Fibroblast of skin of left quadriceps (primary cell): ENCODE measurements at regions not wholly inside any gene's neighbourhood (a gene's known extent, or its start where the extent isn't known, plus 50 kb on each side); places are given as distances from the start of the nearest gene placed in this dataset.

ENCODE experiments used
- DNase-seq, 2 experiments: peaks; one replicate each; pipeline ENCODE4 v3.0.0-alpha.2; 2013; ENCODE audit warnings: low read depth in 2 of 2

- DNase-seq = no peak
These were observed 1928.2 kb upstream of the WWC1 start for GRCh38 chr5:166363087-166363760.

GRCh38 chr5:166365164-166365563, 1926.3 kb upstream of the WWC1 start:
- no peak for DNase-seq

- DNase-seq = no peak
These were observed 1924.1 kb upstream of the WWC1 start for GRCh38 chr5:166367391-166367790.

GRCh38 chr5:166369346-166369745, 1922.1 kb upstream of the WWC1 start:
- no peak for DNase-seq

GRCh38 chr5:166369807-166370206, 1921.6 kb upstream of the WWC1 start:
- DNase-seq = no peak

GRCh38 chr5:166370928-166371690, 1920.3 kb upstream of the WWC1 start:
- DNase-seq = no peak

GRCh38 chr5:166373817-166374216, 1917.6 kb upstream of the WWC1 start:
- DNase-seq = no peak

- no peak for DNase-seq
These were observed 1913.7 kb upstream of the WWC1 start for GRCh38 chr5:166377756-166378155.

GRCh38 chr5:166379517-166379916, 1911.9 kb upstream of the WWC1 start:
- DNase-seq = no peak

GRCh38 chr5:166382031-166382430, 1909.4 kb upstream of the WWC1 start:
- no peak for DNase-seq

GRCh38 chr5:166398131-166398530, 1893.3 kb upstream of the WWC1 start:
- DNase-seq = no peak

- no peak for DNase-seq
These were observed 1891.7 kb upstream of the WWC1 start for GRCh38 chr5:166399781-166400180.

- no peak for DNase-seq
These were observed 1890.1 kb upstream of the WWC1 start for GRCh38 chr5:166401391-166401790.

GRCh38 chr5:166412191-166412590, 1879.3 kb upstream of the WWC1 start:
- no peak for DNase-seq

GRCh38 chr5:166427211-166427610, 1864.2 kb upstream of the WWC1 start:
- DNase-seq = no peak

GRCh38 chr5:166428264-166428803, 1863.1 kb upstream of the WWC1 start:
- DNase-seq = no peak

- no peak for DNase-seq
These were observed 1860.7 kb upstream of the WWC1 start for GRCh38 chr5:166430491-166431319.

- no peak for DNase-seq
These were observed 1860.0 kb upstream of the WWC1 start for GRCh38 chr5:166431456-166431855.

GRCh38 chr5:166433679-166434078, 1857.8 kb upstream of the WWC1 start:
- no peak for DNase-seq

GRCh38 chr5:166436872-166437271, 1854.6 kb upstream of the WWC1 start:
- peak; percentile 66 to 73 for DNase-seq

GRCh38 chr5:166486348-166486747, 1805.1 kb upstream of the WWC1 start:
- DNase-seq = no peak

- no peak for DNase-seq
These were observed 1802.9 kb upstream of the WWC1 start for GRCh38 chr5:166488560-166488959.
